ENCODE measurements at regions not wholly inside any gene's neighbourhood (a gene's known extent, or its start where the extent isn't known, plus 50 kb on each side); places are given as distances from the start of the nearest gene placed in this dataset.

DNA sequence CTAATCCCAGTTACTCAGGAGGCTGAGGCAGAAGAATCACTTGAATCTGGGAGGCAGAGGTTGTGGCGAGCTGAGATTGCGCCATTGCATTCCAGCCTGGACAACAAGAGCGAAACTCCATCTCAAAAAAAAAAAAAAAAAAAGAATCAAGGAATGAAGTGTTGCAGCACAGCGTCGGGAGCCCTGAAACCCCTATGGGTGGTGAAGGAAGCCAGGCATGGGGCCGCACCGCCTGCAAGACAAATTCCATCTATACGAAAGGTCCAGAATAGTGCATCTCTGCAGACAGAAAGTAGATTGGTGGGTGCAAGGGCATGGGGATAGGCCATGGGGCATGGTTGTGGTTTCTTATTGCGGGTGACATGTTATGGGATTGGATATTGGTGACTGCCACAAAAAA, 98.6 kb upstream of the PRR20G start:
- Histone ChIP-seq H3K4me1 (no peaks in the 10 kb centered on the region), H3K27ac (no peak overlapping the region), H3K4me3 (no peak overlapping the region), H3K27me3 (peaks cover 0 to 57% (median 38%) of the 10 kb centered on the region in 7 donors), H3K36me3 (no peaks in the 10 kb centered on the region), H3K9me3 (peaks cover 0 to 16% (median 0%) of the 10 kb centered on the region in 11 donors)
- ATAC-seq (no peak), DNase-seq (no peak)
- WGBS, 2 donors = 77 to 81% methylated on average over 9 of the region's 9 CpGs
- intact Hi-C loops (cut with DNase I) = no loop called here
- TF ChIP-seq, protein P1, sequence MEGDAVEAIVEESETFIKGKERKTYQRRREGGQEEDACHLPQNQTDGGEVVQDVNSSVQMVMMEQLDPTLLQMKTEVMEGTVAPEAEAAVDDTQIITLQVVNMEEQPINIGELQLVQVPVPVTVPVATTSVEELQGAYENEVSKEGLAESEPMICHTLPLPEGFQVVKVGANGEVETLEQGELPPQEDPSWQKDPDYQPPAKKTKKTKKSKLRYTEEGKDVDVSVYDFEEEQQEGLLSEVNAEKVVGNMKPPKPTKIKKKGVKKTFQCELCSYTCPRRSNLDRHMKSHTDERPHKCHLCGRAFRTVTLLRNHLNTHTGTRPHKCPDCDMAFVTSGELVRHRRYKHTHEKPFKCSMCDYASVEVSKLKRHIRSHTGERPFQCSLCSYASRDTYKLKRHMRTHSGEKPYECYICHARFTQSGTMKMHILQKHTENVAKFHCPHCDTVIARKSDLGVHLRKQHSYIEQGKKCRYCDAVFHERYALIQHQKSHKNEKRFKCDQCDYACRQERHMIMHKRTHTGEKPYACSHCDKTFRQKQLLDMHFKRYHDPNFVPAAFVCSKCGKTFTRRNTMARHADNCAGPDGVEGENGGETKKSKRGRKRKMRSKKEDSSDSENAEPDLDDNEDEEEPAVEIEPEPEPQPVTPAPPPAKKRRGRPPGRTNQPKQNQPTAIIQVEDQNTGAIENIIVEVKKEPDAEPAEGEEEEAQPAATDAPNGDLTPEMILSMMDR (IDR thresholded peaks at IDR 0.05) = no peak

DNA sequence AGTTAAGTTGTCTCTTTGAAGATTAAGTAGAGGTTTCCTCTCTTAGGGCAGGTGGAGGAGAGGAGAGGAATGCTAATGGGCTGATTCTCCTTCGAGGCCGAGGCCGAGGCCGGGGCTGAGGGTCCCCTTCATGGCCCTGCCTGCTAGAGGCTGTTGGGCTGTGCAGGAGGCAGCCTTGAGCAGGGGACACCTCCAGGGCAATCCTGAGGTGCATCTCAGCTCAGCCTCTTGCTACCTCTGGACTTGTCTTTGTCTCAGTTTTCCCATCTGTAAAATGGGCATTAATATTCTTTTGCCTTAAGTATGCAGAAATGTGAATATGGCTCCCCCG, 97.7 kb upstream of the PRR20G start:
- ATAC-seq (no peak), DNase-seq (no peak)
- Histone ChIP-seq H3K36me3 (no peaks in the 10 kb centered on the region), H3K27ac (no peak overlapping the region), H3K4me1 (no peaks in the 10 kb centered on the region), H3K4me3 (no peak overlapping the region), H3K9me3 (peaks cover 0 to 23% (median 0%) of the 10 kb centered on the region in 11 donors), H3K27me3 (peaks cover 0 to 47% (median 31%) of the 10 kb centered on the region in 7 donors)
- intact Hi-C loops (cut with DNase I) = no loop called here
- WGBS, 2 donors = 87 to 97% methylated on average over 5 of the region's 5 CpGs
- TF ChIP-seq, protein P1 (IDR thresholded peaks at IDR 0.05) = no peak

DNA sequence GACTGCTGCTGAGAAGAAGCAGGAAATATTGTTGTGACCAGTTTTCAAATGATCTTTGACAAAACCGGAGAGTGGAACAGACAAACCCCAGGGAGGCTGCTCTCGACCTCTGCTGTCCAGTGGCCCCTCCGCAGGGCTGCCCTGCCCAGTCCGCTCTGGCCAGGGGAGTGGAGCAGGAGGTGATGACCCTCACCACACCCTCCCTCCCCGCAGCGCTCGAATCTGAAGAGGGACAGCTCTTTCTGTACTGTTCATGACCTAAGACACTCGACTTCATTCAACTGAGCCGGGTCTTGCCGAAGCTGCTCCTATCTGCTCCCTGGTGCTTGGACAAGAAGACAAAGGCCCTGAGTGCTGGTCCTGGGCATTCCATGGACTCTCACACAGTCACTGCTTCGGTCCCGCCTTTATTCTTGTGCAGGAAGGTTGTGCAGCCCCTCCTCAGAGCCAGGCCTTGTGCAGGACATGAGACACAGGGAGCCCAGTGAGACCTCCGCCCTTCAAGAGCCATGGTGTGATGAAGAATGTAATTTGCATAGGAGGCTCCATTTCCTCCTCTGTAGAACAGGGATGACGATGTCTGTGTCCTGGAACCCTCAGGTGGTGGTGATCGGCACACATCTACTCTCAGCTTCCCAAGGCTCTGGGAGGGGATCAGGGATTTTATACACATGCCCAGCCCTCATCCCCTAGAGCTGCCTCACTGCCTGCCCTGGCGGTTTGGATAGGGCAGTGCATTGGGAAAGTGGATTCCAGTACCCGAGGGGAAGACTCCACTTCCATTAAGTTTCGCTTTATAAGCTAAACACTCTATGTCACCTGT, 97.1 kb upstream of the PRR20G start:
- no peaks in the 10 kb centered on the region for H3K4me1 ChIP-seq
- H3K27ac ChIP-seq = no peak overlapping the region
- DNase-seq = no peak
- WGBS, 2 donors = 73 to 78% methylated on average over 18 of the region's 18 CpGs
- intact Hi-C loops (cut with DNase I) = no loop called here
- peaks cover 0 to 42% (median 25%) of the 10 kb centered on the region in 7 donors for H3K27me3 ChIP-seq
- no peak overlapping the region for H3K4me3 ChIP-seq
- TF ChIP-seq, protein P1 (IDR thresholded peaks at IDR 0.05) = no peak
- peaks cover 0 to 23% (median 0%) of the 10 kb centered on the region in 11 donors for H3K9me3 ChIP-seq
- no peak for ATAC-seq
- no peaks in the 10 kb centered on the region for H3K36me3 ChIP-seq

DNA sequence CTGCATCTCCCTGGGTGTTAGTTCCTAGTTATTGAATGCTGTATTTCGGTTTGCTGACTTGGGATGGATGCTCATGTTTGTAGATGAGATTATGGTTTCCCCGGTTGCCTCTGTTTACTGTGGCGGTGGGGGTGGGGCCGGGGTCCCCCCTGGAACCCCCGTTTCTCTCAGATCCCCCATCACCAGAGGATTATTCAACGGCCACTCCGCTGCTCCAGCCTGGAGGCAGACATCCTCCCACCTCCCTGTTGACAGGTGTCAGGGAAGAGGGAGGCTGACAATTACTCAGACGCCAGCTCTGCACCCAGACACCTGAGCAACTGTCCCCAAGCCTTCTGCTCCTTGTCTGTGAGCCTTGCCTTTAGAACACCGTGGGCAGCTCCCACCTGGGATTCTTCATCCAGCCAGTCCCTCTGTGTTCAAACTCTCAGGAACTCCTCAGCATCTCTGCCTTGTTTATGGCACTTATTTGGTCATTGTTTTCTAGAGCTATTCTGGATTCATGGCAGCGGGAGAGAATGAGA, 95.9 kb upstream of the PRR20G start:
- Histone ChIP-seq H3K36me3 (no peaks in the 10 kb centered on the region), H3K27ac (no peak overlapping the region), H3K4me3 (no peak overlapping the region), H3K4me1 (no peaks in the 10 kb centered on the region), H3K9me3 (peaks cover 0 to 23% (median 0%) of the 10 kb centered on the region in 11 donors), H3K27me3 (peaks cover 0 to 32% (median 14%) of the 10 kb centered on the region in 7 donors)
- TF ChIP-seq, protein P1 (IDR thresholded peaks at IDR 0.05) = no peak
- 55 to 59% methylated on average over 10 of the region's 10 CpGs for WGBS, 2 donors
- ATAC-seq (no peak), DNase-seq (no peak)
- intact Hi-C loops (cut with DNase I) = no loop called here
